Brain microvascular endothelial cell (primary cell): ENCODE measurements at regions not wholly inside any gene's neighbourhood (a gene's known extent, or its start where the extent isn't known, plus 50 kb on each side); places are given as distances from the start of the nearest gene placed in this dataset.

Experiments used
- DNase-seq: peaks from one replicate; pipeline ENCODE4 v3.0.0-alpha.2; 2020
- H3K27ac ChIP-seq: fragments of 250-450 bp; sonication (Bioruptor Pico); 2 replicates; pipeline ENCODE4 v1.5.1; 2020; ENCODE audit warnings: mild to moderate bottlenecking, moderate library complexity
- H3K27me3 ChIP-seq: fragments of 250-450 bp; sonication (Bioruptor Pico); replicated peaks from 2 replicates; pipeline ENCODE4 v1.5.1; 2020; ENCODE audit warnings: mild to moderate bottlenecking
- H3K36me3 ChIP-seq: fragments of 250-450 bp; sonication (Bioruptor Pico); replicated peaks from 2 replicates; pipeline ENCODE4 v1.5.1; 2020; ENCODE audit warnings: mild to moderate bottlenecking
- H3K4me3 ChIP-seq: 2 replicates; pipeline ENCODE4 v1.5.1; 2011; ENCODE audit warnings: low read depth, mild to moderate bottlenecking, control low read depth, low read length, moderate library complexity
- in situ Hi-C: cut with HindIII; loops from 2 replicates; pipeline ENCODE4 v1.10.0; 2017; ENCODE audit warnings: low sequenced_read_pairs, low pct_ligation_motif_present
- TF ChIP-seq, protein P1 (sequence below): IDR thresholded peaks from 2 replicates; pipeline ENCODE4 v1.5.1; 2011; ENCODE audit warnings: low read depth, mild to moderate bottlenecking, moderate library complexity, low read length, control low read depth, inconsistent platforms; ENCODE audit errors: missing control alignments

- in situ Hi-C loops: no loop called here
- H3K27ac ChIP-seq: no peak overlapping the region
- TF ChIP-seq, protein P1, sequence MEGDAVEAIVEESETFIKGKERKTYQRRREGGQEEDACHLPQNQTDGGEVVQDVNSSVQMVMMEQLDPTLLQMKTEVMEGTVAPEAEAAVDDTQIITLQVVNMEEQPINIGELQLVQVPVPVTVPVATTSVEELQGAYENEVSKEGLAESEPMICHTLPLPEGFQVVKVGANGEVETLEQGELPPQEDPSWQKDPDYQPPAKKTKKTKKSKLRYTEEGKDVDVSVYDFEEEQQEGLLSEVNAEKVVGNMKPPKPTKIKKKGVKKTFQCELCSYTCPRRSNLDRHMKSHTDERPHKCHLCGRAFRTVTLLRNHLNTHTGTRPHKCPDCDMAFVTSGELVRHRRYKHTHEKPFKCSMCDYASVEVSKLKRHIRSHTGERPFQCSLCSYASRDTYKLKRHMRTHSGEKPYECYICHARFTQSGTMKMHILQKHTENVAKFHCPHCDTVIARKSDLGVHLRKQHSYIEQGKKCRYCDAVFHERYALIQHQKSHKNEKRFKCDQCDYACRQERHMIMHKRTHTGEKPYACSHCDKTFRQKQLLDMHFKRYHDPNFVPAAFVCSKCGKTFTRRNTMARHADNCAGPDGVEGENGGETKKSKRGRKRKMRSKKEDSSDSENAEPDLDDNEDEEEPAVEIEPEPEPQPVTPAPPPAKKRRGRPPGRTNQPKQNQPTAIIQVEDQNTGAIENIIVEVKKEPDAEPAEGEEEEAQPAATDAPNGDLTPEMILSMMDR: peak; percentile 59
- H3K36me3 ChIP-seq: no peaks in the 10 kb centered on the region
- H3K27me3 ChIP-seq: no peaks in the 10 kb centered on the region
- no peak overlapping the region for H3K4me3 ChIP-seq
- DNase-seq: peak; percentile 69
Measured at GRCh38 chr6:86856937-86857563, 80.3 kb upstream of the HTR1E start.

- TF ChIP-seq, protein P1: no peak
- in situ Hi-C loops: no loop called here
Measured at GRCh38 chr6:86856379-86856778, 80.9 kb upstream of the HTR1E start.

GRCh38 chr6:86848986-86849385 is 88.3 kb upstream of the HTR1E start:
- Histone ChIP-seq H3K36me3 (no peaks in the 10 kb centered on the region), H3K27me3 (no peaks in the 10 kb centered on the region), H3K27ac (no peak overlapping the region), H3K4me3 (no peak overlapping the region)
- TF ChIP-seq, protein P1: no peak
- in situ Hi-C loops: no loop called here
- no peak for DNase-seq

More at GRCh38 chr6:86856379-86856778, 80.9 kb upstream of the HTR1E start:
- H3K27me3 ChIP-seq: no peaks in the 10 kb centered on the region
- DNase-seq: no peak
- no peak overlapping the region for H3K27ac ChIP-seq
- no peak overlapping the region for H3K4me3 ChIP-seq
- no peaks in the 10 kb centered on the region for H3K36me3 ChIP-seq

GRCh38 chr6:86832686-86833085 is 104.6 kb upstream of the HTR1E start:
- in situ Hi-C loops: no loop called here
- no peak for DNase-seq
- Histone ChIP-seq H3K4me3 (no peak overlapping the region), H3K36me3 (no peaks in the 10 kb centered on the region), H3K27ac (no peak overlapping the region), H3K27me3 (no peaks in the 10 kb centered on the region)
- TF ChIP-seq, protein P1: no peak

- in situ Hi-C loops: no loop called here
- TF ChIP-seq, protein P1: no peak
- Histone ChIP-seq H3K36me3 (no peaks in the 10 kb centered on the region), H3K27me3 (no peaks in the 10 kb centered on the region), H3K27ac (no peak overlapping the region), H3K4me3 (no peak overlapping the region)
- no peak for DNase-seq
Measured at GRCh38 chr6:86825436-86825835, 111.9 kb upstream of the HTR1E start.

DNA sequence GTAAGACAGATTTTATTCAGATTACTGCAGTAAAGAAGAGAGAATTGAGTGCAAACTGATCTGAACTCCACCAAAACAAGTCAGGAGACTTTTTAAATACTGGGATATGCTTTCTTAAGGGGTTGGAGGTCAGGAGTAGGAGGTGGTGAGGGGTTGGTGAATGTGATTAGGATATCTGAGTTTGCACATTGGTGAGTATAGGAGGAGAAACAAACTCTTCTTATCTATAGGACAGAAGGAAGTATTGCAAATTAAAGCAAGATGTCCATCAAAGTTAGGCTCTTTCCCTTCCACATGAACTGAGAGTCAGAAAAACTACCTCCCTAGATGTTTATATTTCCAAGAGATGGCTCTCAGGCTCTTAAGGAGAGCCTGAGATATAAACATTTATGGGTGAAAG is 114.6 kb upstream of the HTR1E start:
- TF ChIP-seq, protein P1: no peak
- H3K36me3 ChIP-seq: no peaks in the 10 kb centered on the region
- DNase-seq: no peak
- H3K27ac ChIP-seq: no peak overlapping the region
- H3K4me3 ChIP-seq: no peak overlapping the region
- H3K27me3 ChIP-seq: no peaks in the 10 kb centered on the region
- in situ Hi-C loops: no loop called here
